ENCODE measurements at regions not wholly inside any gene's neighbourhood (a gene's known extent, or its start where the extent isn't known, plus 50 kb on each side); places are given as distances from the start of the nearest gene placed in this dataset.

GRCh38 chr1:209176866-209177430 is 406.6 kb upstream of the CAMK1G start:
- TF ChIP-seq SPI1 (IDR thresholded peaks at IDR 0.05; ENCODE audit: low read depth, low read length): no peak
- no peak for TF ChIP-seq POLR2A (IDR thresholded peaks at IDR 0.05; ENCODE audit: low read depth, low read length)
- TF ChIP-seq PAX5 (IDR thresholded peaks at IDR 0.05; ENCODE audit: insufficient read depth, low read length, severe bottlenecking): no peak
- TF ChIP-seq POLR2AphosphoS5 (IDR thresholded peaks at IDR 0.05; ENCODE audit: low read depth, low read length): no peak
- TF ChIP-seq TAF1 (IDR thresholded peaks at IDR 0.05; ENCODE audit: low read depth, low read length): no peak
- TF ChIP-seq POU2F2 (IDR thresholded peaks at IDR 0.05; ENCODE audit: low read depth, low read length): no peak

All from GM12891 (cell line).